HEK293T (cell line): ENCODE measurements at regions not wholly inside any gene's neighbourhood (a gene's known extent, or its start where the extent isn't known, plus 50 kb on each side); places are given as distances from the start of the nearest gene placed in this dataset.

ENCODE experiments used
- CTCF ChIA-PET: fragments of 350-600 bp; formaldehyde crosslinking; extraction: SDS; loops from one replicate; lab custom pipeline; 2021; ENCODE audit warnings: antibody characterized with exemption, inconsistent platforms; lab: Yijun Ruan, JAX
- POLR2A ChIA-PET: fragments of 350-600 bp; formaldehyde crosslinking; extraction: SDS; loops from one replicate; lab custom pipeline; 2020; ENCODE audit warnings: antibody characterized with exemption, inconsistent platforms; lab: Yijun Ruan, JAX
- DNase-seq: peaks from one replicate; pipeline ENCODE4 v3.0.0; 2012; ENCODE audit warnings: mixed read lengths; ENCODE audit errors: extremely low spot score
- ARNT ChIP-seq: fragments of 450-650 bp; IDR thresholded peaks from 2 replicates; pipeline ENCODE4 v1.6.1; 2017; ENCODE audit warnings: mild to moderate bottlenecking
- BHLHE40 ChIP-seq: fragments of 450-650 bp; IDR thresholded peaks from 2 replicates; pipeline ENCODE4 v1.6.1; 2016; ENCODE audit warnings: mild to moderate bottlenecking, moderate library complexity, borderline replicate concordance
- CTBP1 ChIP-seq: fragments of 450-650 bp; IDR thresholded peaks from 2 replicates; pipeline ENCODE4 v1.6.1; 2016; ENCODE audit warnings: borderline replicate concordance
- ELF4 ChIP-seq: fragments of 450-650 bp; IDR thresholded peaks from 2 replicates; pipeline ENCODE4 v1.6.1; 2017; ENCODE audit warnings: antibody characterized with exemption
- FOXA1 ChIP-seq: fragments of 450-650 bp; IDR thresholded peaks from 2 replicates; pipeline ENCODE4 v1.6.1; 2016; ENCODE audit warnings: mild to moderate bottlenecking
- FOXK2 ChIP-seq: fragments of 450-650 bp; IDR thresholded peaks from 2 replicates; pipeline ENCODE4 v1.6.1; 2016; ENCODE audit warnings: mild to moderate bottlenecking
- FOXM1 ChIP-seq: fragments of 450-650 bp; IDR thresholded peaks from 2 replicates; pipeline ENCODE4 v1.6.1; 2017; ENCODE audit warnings: mild to moderate bottlenecking, borderline replicate concordance
- HDGF ChIP-seq: fragments of 450-650 bp; IDR thresholded peaks from 2 replicates; pipeline ENCODE4 v1.6.1; 2017; ENCODE audit warnings: antibody characterized with exemption, borderline replicate concordance
- L3MBTL2 ChIP-seq: fragments of 450-650 bp; conservative IDR thresholded peaks from 2 replicates; pipeline ENCODE4 v1.6.1; 2016; ENCODE audit warnings: mild to moderate bottlenecking
- LEF1 ChIP-seq: fragments of 450-650 bp; IDR thresholded peaks from 2 replicates; pipeline ENCODE4 v1.6.1; 2017; ENCODE audit warnings: mild to moderate bottlenecking, borderline replicate concordance
- NFRKB ChIP-seq: fragments of 450-650 bp; IDR thresholded peaks from 2 replicates; pipeline ENCODE4 v1.6.1; 2016; ENCODE audit warnings: mild to moderate bottlenecking, moderate library complexity
- SP1 ChIP-seq: fragments of 450-650 bp; IDR thresholded peaks from 2 replicates; pipeline ENCODE4 v1.6.1; 2017
- SUZ12 ChIP-seq: fragments of 450-650 bp; IDR thresholded peaks from 2 replicates; pipeline ENCODE4 v1.6.1; 2016; ENCODE audit warnings: mild to moderate bottlenecking
- TARDBP ChIP-seq: fragments of 450-650 bp; IDR thresholded peaks from 2 replicates; pipeline ENCODE4 v1.6.1; 2016
- ZNF384 ChIP-seq: fragments of 450-650 bp; IDR thresholded peaks from 2 replicates; pipeline ENCODE4 v1.6.1; 2016
- TF ChIP-seq, protein P1 (sequence below): fragments of 450-650 bp; IDR thresholded peaks from 2 replicates; pipeline ENCODE4 v1.6.1; 2016

DNA sequence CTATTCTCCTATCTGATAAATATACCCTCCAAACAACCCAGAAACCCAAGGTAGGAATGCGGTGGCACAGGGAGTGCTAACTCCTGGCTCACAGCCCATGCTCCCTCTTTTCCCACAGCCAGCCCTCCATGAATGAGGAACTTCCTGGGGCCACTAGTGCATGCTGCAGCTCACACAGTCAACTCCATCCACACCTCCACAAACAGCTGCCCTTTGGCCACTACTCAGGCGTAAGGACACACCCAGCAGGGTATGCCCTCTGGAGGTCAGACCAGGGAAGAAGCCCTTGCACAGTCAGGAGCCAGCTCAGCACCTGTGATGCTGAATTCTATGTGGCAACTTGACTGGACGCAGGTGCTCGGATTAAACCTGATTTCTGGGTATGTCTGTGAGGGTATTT is 85.2 kb upstream of the PIK3CG start:
- DNase-seq, result no peak
- no peak for TF ChIP-seq SP1
- no peak for TF ChIP-seq FOXK2
- TF ChIP-seq LEF1, result no peak
- no peak for TF ChIP-seq L3MBTL2
- no peak for TF ChIP-seq FOXM1
- TF ChIP-seq ARNT, result no peak
- no peak for TF ChIP-seq CTBP1
- TF ChIP-seq HDGF, result no peak
- no peak for TF ChIP-seq FOXA1
- TF ChIP-seq TARDBP, result no peak
- TF ChIP-seq BHLHE40, result no peak
- no peak for TF ChIP-seq NFRKB
- TF ChIP-seq ZNF384, result no peak
- TF ChIP-seq SUZ12, result no peak
- no peak for TF ChIP-seq ELF4
- TF ChIP-seq, protein P1, sequence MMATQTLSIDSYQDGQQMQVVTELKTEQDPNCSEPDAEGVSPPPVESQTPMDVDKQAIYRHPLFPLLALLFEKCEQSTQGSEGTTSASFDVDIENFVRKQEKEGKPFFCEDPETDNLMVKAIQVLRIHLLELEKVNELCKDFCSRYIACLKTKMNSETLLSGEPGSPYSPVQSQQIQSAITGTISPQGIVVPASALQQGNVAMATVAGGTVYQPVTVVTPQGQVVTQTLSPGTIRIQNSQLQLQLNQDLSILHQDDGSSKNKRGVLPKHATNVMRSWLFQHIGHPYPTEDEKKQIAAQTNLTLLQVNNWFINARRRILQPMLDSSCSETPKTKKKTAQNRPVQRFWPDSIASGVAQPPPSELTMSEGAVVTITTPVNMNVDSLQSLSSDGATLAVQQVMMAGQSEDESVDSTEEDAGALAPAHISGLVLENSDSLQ, result no peak
- ChIA-PET CTCF (no interaction called here), POLR2A (no interaction called here)

DNA sequence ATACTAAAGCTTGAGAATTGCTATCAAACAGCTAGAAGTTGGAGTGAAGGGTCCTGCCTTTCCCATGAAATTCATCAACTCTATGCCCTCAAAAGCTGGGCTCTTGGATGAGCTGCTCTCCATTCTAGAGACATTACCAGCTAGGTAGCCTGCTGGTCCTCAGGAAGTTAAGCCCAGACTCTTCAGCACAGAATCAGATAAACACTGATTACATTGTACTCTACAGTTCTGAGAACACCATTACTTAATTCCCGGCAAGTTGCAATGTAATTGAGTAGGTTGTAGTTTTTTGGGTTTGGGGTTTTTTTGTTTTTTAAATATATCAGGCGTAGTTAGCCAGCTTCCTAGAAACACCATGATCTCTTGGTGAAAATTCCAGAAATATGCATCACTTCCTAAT is 84.1 kb upstream of the PIK3CG start:
- POLR2A ChIA-PET, result no interaction called here

DNA sequence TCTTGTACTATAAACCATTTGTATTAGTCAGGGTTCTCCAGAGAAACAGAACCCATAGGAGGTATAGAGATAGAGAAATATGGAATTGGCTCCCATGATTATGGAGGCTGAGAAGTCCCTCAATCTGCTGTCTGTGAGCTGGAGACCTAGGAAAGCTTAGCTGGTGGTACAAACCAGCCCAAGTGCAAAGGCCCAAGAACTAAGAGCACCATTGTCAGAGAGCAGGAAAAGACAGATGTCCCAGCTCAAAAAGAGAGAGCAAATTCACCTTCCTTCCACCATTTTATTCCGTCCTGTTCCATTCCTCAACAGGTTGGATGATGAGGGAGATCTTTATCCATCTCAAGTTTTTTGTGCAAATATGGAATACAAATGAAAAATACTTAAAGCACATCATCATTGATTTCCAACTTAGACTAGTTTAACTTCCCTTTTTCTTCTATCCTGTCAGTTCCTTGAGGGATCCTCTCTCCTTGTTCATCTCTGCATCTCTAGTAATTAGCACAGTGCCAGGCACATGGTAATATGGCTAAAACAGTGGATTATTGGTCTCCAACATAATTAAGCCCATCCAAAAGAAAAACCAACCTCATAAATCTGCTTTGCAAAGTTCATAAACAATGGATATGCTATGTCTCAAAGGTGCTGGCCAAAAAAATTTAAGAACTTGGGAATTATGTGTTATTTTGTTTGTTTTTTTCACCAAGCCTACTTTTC is 83.1 kb upstream of the PIK3CG start:
- POLR2A ChIA-PET, result no interaction called here
- TF ChIP-seq FOXK2 (no peak), CTBP1 (no peak), LEF1 (no peak), TARDBP (no peak), SUZ12 (no peak), BHLHE40 (no peak), FOXM1 (no peak), ZNF384 (no peak), ARNT (no peak), NFRKB (no peak), ELF4 (no peak), SP1 (no peak), HDGF (no peak), FOXA1 (no peak), L3MBTL2 (no peak)
- TF ChIP-seq, protein P1, result no peak
- CTCF ChIA-PET, result no interaction called here
- DNase-seq, result no peak

More for the DNA sequence above, 84.1 kb upstream of the PIK3CG start:
- DNase-seq, result no peak
- CTCF ChIA-PET, result no interaction called here
- no peak for TF ChIP-seq FOXM1
- no peak for TF ChIP-seq L3MBTL2
- TF ChIP-seq SP1, result no peak
- no peak for TF ChIP-seq ARNT
- no peak for TF ChIP-seq ZNF384
- TF ChIP-seq LEF1, result no peak
- no peak for TF ChIP-seq ELF4
- TF ChIP-seq TARDBP, result no peak
- no peak for TF ChIP-seq FOXK2
- no peak for TF ChIP-seq NFRKB
- no peak for TF ChIP-seq FOXA1
- TF ChIP-seq SUZ12, result no peak
- no peak for TF ChIP-seq CTBP1

DNA sequence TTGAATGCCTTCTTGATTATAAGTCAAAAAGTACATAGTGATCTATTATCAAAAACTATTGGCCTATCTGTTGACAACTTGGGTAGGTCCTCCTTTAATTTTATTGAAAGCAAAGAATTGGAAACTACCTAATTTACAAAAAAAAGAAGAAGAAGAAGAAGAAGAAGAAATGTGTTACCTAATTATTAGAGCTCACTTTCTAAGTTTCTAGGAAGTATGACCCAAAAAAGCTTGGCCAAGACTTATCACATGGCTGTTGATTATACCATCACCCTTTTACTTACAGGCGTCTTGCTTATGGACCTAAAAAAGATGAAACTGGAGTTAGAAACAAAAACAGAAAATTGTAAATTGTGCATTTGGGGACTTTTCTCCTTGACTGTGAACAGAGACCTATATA is 81.8 kb upstream of the PIK3CG start:
- POLR2A ChIA-PET, result no interaction called here
- TF ChIP-seq BHLHE40 (no peak), NFRKB (no peak), L3MBTL2 (no peak), ZNF384 (no peak), TARDBP (no peak), LEF1 (no peak), CTBP1 (no peak), HDGF (no peak), FOXA1 (no peak)
- CTCF ChIA-PET, result no interaction called here

DNA sequence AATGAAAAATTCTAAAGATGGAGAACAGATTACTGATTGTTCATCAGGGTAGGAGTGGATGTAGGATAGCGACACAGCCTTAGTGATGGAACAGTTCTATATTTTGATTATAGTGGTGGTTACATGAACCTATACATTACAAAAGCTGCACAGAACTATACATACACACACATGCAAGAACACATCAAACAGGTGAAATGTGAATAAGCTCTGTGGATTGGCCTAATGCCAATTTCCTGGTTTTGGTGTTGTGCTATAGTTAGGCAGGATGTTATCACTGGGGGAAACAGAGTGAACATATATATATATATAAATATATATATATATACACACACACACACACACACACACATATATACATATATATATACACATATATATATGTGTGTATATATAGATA is 76.4 kb upstream of the PIK3CG start:
- ChIA-PET CTCF (no interaction called here), POLR2A (no interaction called here)
- no peak for TF ChIP-seq ARNT
- TF ChIP-seq, protein P1, result no peak
- no peak for TF ChIP-seq BHLHE40
- TF ChIP-seq TARDBP, result no peak
- TF ChIP-seq L3MBTL2, result no peak
- no peak for TF ChIP-seq NFRKB
- no peak for TF ChIP-seq SUZ12
- TF ChIP-seq ELF4, result no peak
- no peak for TF ChIP-seq ZNF384
- no peak for TF ChIP-seq FOXA1
- no peak for TF ChIP-seq FOXK2
- no peak for TF ChIP-seq CTBP1
- no peak for TF ChIP-seq LEF1
- TF ChIP-seq FOXM1, result no peak
- TF ChIP-seq HDGF, result no peak
- no peak for TF ChIP-seq SP1
- no peak for DNase-seq

More for the DNA sequence above, 81.8 kb upstream of the PIK3CG start:
- no peak for DNase-seq

DNA sequence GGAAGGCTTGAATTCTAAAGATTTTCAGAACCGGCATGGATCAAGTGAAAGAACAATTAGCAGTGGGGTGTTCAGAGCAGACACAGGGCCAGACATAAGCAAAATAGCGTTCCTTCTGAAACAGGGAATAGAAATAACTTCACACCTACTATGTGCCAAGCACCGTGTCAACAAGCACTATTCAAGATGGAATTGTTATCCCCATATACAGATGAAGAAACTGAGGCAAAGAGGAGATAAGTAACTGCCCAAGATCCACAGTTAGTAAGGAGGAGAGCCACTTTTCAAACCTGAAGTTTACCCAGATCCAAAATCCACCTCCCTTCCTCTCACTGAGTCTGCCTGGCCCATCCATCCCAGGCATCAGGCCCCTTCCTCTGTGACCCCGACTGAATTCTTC is 73.6 kb upstream of the PIK3CG start:
- CTCF ChIA-PET, result interaction anchor here (0.7 kb wide), 1 partner anchor 346 kb away, joined by 3 read pairs; no protein-coding TSS in a partner anchor
- POLR2A ChIA-PET, result no interaction called here
- DNase-seq, result no peak
- TF ChIP-seq TARDBP, result no peak
- TF ChIP-seq FOXK2, result no peak
